HEK293 (cell line): ENCODE measurements at regions not wholly inside any gene's neighbourhood (a gene's known extent, or its start where the extent isn't known, plus 50 kb on each side); places are given as distances from the start of the nearest gene placed in this dataset.

Experiments
- CTCF ChIA-PET: fragments of 350-600 bp; formaldehyde crosslinking; extraction: SDS; loops from one replicate; lab custom pipeline; 2021; ENCODE audit warnings: antibody characterized with exemption; lab: Yijun Ruan, JAX
- POLR2A ChIA-PET: fragments of 300-600 bp; formaldehyde crosslinking; extraction: SDS; loops from one replicate; lab custom pipeline; 2020; ENCODE audit warnings: antibody characterized with exemption, inconsistent platforms; lab: Yijun Ruan, JAX
- H3K27ac ChIP-seq: fragments of 200-500 bp; sonication (Bioruptor generic); 2 replicates; pipeline ENCODE4 v1.5.1; 2014; ENCODE audit warnings: low read depth, low read length, control low read depth, inconsistent platforms; ENCODE audit errors: extremely low read depth
- H3K36me3 ChIP-seq, 2 experiments: fragments of 200-500 bp in 1 of 2; sonication (Bioruptor generic) in 1 of 2; 1 replicate in 1 of 2; 2 replicates in 1 of 2; pipeline ENCODE4 v1.5.1; 2014 to 2017; ENCODE audit warnings: inconsistent platforms in 2 of 2, low read length in 2 of 2; ENCODE audit not compliant: control insufficient read depth in 2 of 2, insufficient read depth in 1 of 2
- H3K4me1 ChIP-seq: fragments of 200-500 bp; sonication (Bioruptor generic); 2 replicates; pipeline ENCODE4 v1.5.1; 2014; ENCODE audit warnings: mild to moderate bottlenecking, low read length, inconsistent platforms; ENCODE audit not compliant: control insufficient read depth, insufficient read depth
- H3K4me3 ChIP-seq: 2 replicates; pipeline ENCODE4 v1.5.1; 2011; ENCODE audit warnings: low read depth, mild to moderate bottlenecking, control low read depth, low read length, moderate library complexity
- H3K9me3 ChIP-seq: fragments of 200-500 bp; sonication (Bioruptor generic); 2 replicates; pipeline ENCODE4 v1.5.1; 2014; ENCODE audit warnings: low read depth, low read length, inconsistent platforms; ENCODE audit not compliant: control insufficient read depth, insufficient read depth
- GLI2 ChIP-seq: fragments of 450-650 bp; formaldehyde crosslinking; IDR thresholded peaks from 2 replicates; pipeline ENCODE4; 2017; ENCODE audit warnings: missing biosample characterization, missing genetic modification characterization, low read depth, borderline replicate concordance
- MYNN ChIP-seq: fragments of 450-650 bp; formaldehyde crosslinking; IDR thresholded peaks from 2 replicates; pipeline ENCODE4 v1.5.1; 2016; ENCODE audit warnings: missing biosample characterization, missing genetic modification characterization, borderline replicate concordance
- RBAK ChIP-seq: fragments of 450-650 bp; formaldehyde crosslinking; IDR thresholded peaks from 2 replicates; pipeline ENCODE4 v1.5.1; 2016; ENCODE audit warnings: missing biosample characterization, missing genetic modification characterization
- SCRT1 ChIP-seq: fragments of 450-650 bp; formaldehyde crosslinking; IDR thresholded peaks from 2 replicates; pipeline ENCODE4 v1.5.1; 2016; ENCODE audit warnings: missing biosample characterization, missing genetic modification characterization, borderline replicate concordance
- TCF7L2 ChIP-seq: IDR thresholded peaks from 2 replicates; pipeline ENCODE4 v1.6.1; 2011; ENCODE audit warnings: low read depth, mild to moderate bottlenecking, inconsistent platforms, low read length, moderate library complexity, borderline replicate concordance
- WT1 ChIP-seq: fragments of 450-650 bp; formaldehyde crosslinking; IDR thresholded peaks from 2 replicates; pipeline ENCODE4 v1.5.1; 2016; ENCODE audit warnings: missing biosample characterization, missing genetic modification characterization
- ZFP37 ChIP-seq: fragments of 450-650 bp; formaldehyde crosslinking; IDR thresholded peaks from 2 replicates; pipeline ENCODE4 v1.5.1; 2016; ENCODE audit warnings: missing biosample characterization, missing genetic modification characterization
- ZNF19 ChIP-seq: fragments of 450-650 bp; formaldehyde crosslinking; IDR thresholded peaks from 2 replicates; pipeline ENCODE4; 2016; ENCODE audit warnings: missing biosample characterization, missing genetic modification characterization, low read depth
- ZNF239 ChIP-seq: fragments of 450-650 bp; formaldehyde crosslinking; IDR thresholded peaks from 2 replicates; pipeline ENCODE4 v1.5.1; 2016; ENCODE audit warnings: missing biosample characterization, missing genetic modification characterization
- ZNF391 ChIP-seq: fragments of 450-650 bp; formaldehyde crosslinking; IDR thresholded peaks from 2 replicates; pipeline ENCODE4 v1.5.1; 2016; ENCODE audit warnings: low read depth, missing biosample characterization, missing genetic modification characterization, borderline replicate concordance
- ZNF544 ChIP-seq: fragments of 450-650 bp; formaldehyde crosslinking; IDR thresholded peaks from 2 replicates; pipeline ENCODE4 v1.5.0; 2017; ENCODE audit warnings: missing biosample characterization, missing genetic modification characterization
- ZNF548 ChIP-seq: fragments of 450-650 bp; formaldehyde crosslinking; IDR thresholded peaks from 2 replicates; pipeline ENCODE4 v1.5.1; 2016; ENCODE audit warnings: missing biosample characterization, missing genetic modification characterization
- ZNF558 ChIP-seq: fragments of 450-650 bp; formaldehyde crosslinking; IDR thresholded peaks from 2 replicates; pipeline ENCODE4 v1.5.1; 2016; ENCODE audit warnings: missing biosample characterization, missing genetic modification characterization
- ZNF623 ChIP-seq: fragments of 450-650 bp; formaldehyde crosslinking; IDR thresholded peaks from 2 replicates; pipeline ENCODE4 v1.5.1; 2016; ENCODE audit warnings: missing biosample characterization, missing genetic modification characterization
- ZNF843 ChIP-seq: fragments of 450-650 bp; formaldehyde crosslinking; IDR thresholded peaks from 2 replicates; pipeline ENCODE4 v1.5.1; 2016; ENCODE audit warnings: missing biosample characterization, missing genetic modification characterization
- TF ChIP-seq, protein P1 (sequence below): fragments of 450-650 bp; IDR thresholded peaks from 2 replicates; pipeline ENCODE4 v1.5.1; 2018; ENCODE audit warnings: missing biosample characterization, mild to moderate bottlenecking, missing genetic modification characterization
- TF ChIP-seq, protein P2 (sequence below): IDR thresholded peaks from 2 replicates; pipeline ENCODE4 v1.6.1; 2011; ENCODE audit warnings: mild to moderate bottlenecking, low read depth, low read length, borderline replicate concordance
- TF ChIP-seq, protein P3 (sequence below): fragments of 450-650 bp; formaldehyde crosslinking; IDR thresholded peaks from 2 replicates; pipeline ENCODE4 v1.5.1; 2016; ENCODE audit warnings: missing biosample characterization, missing genetic modification characterization

DNA sequence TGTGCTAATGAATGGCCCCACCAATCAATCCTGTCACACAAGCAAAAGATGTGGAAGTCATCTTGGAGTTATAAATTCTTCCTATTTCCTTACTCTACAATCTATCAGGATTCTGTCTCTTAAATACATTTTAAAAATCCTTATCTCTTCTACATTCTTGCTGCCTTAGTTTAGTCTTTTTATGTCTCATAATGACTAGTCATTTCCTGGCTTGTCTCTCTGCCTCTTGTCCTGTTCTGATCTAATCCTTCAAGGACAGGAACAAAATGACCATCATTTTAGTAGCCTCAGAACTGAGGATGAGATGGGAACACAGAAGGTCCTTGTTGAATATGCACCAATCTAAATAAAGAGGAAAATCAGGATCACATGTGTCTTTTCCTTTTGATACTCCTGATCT is 56.6 kb upstream of the LIN7C start:
- TF ChIP-seq MYNN (no peak), WT1 (tag by site-specific recombination) (no peak), ZNF548 (tag by site-specific recombination) (no peak), ZNF623 (tag by site-specific recombination) (no peak), ZNF843 (tag by site-specific recombination) (no peak), ZNF239 (tag by site-specific recombination) (no peak), GLI2 (tag by site-specific recombination) (no peak), ZNF391 (tag by site-specific recombination) (no peak), ZNF544 (tag by site-specific recombination) (no peak), RBAK (tag by site-specific recombination) (no peak), ZFP37 (tag by site-specific recombination) (no peak)
- TF ChIP-seq, protein P1, sequence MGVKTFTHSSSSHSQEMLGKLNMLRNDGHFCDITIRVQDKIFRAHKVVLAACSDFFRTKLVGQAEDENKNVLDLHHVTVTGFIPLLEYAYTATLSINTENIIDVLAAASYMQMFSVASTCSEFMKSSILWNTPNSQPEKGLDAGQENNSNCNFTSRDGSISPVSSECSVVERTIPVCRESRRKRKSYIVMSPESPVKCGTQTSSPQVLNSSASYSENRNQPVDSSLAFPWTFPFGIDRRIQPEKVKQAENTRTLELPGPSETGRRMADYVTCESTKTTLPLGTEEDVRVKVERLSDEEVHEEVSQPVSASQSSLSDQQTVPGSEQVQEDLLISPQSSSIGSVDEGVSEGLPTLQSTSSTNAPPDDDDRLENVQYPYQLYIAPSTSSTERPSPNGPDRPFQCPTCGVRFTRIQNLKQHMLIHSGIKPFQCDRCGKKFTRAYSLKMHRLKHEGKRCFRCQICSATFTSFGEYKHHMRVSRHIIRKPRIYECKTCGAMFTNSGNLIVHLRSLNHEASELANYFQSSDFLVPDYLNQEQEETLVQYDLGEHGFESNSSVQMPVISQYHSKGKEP (tag by site-specific recombination) = no peak
- TF ChIP-seq, protein P2, sequence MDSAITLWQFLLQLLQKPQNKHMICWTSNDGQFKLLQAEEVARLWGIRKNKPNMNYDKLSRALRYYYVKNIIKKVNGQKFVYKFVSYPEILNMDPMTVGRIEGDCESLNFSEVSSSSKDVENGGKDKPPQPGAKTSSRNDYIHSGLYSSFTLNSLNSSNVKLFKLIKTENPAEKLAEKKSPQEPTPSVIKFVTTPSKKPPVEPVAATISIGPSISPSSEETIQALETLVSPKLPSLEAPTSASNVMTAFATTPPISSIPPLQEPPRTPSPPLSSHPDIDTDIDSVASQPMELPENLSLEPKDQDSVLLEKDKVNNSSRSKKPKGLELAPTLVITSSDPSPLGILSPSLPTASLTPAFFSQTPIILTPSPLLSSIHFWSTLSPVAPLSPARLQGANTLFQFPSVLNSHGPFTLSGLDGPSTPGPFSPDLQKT = no peak
- TF ChIP-seq, all 188 proteins: peak for 0
- Histone ChIP-seq H3K9me3 (no peaks in the 10 kb centered on the region), H3K27ac (no peak overlapping the region), H3K4me3 (no peak overlapping the region), H3K36me3 (no peaks in the 10 kb centered on the region), H3K4me1 (no peaks in the 10 kb centered on the region)
- POLR2A ChIA-PET = no interaction called here
- CTCF ChIA-PET = no interaction called here

GRCh38 chr11:27558401-27558800 is 51.8 kb upstream of the LIN7C start:
- POLR2A ChIA-PET = no interaction called here
- no peak for TF ChIP-seq SCRT1
- Histone ChIP-seq H3K36me3 (no peaks in the 10 kb centered on the region), H3K4me1 (no peaks in the 10 kb centered on the region), H3K4me3 (no peak overlapping the region), H3K9me3 (no peaks in the 10 kb centered on the region), H3K27ac (no peak overlapping the region)
- CTCF ChIA-PET = no interaction called here

- ChIA-PET CTCF (interaction anchor here (0.5 kb wide), 2 partner anchors 13 to 774 kb away, joined by 4 to 6 read pairs; no protein-coding TSS in a partner anchor), POLR2A (no interaction called here)
- Histone ChIP-seq H3K27ac (no peak overlapping the region), H3K4me1 (no peaks in the 10 kb centered on the region), H3K9me3 (no peaks in the 10 kb centered on the region), H3K36me3 (no peaks in the 10 kb centered on the region), H3K4me3 (no peak overlapping the region)
- TF ChIP-seq TCF7L2 (no peak), ZNF19 (tag by site-specific recombination) (no peak), ZNF558 (tag by site-specific recombination) (no peak)
- TF ChIP-seq, protein P3, sequence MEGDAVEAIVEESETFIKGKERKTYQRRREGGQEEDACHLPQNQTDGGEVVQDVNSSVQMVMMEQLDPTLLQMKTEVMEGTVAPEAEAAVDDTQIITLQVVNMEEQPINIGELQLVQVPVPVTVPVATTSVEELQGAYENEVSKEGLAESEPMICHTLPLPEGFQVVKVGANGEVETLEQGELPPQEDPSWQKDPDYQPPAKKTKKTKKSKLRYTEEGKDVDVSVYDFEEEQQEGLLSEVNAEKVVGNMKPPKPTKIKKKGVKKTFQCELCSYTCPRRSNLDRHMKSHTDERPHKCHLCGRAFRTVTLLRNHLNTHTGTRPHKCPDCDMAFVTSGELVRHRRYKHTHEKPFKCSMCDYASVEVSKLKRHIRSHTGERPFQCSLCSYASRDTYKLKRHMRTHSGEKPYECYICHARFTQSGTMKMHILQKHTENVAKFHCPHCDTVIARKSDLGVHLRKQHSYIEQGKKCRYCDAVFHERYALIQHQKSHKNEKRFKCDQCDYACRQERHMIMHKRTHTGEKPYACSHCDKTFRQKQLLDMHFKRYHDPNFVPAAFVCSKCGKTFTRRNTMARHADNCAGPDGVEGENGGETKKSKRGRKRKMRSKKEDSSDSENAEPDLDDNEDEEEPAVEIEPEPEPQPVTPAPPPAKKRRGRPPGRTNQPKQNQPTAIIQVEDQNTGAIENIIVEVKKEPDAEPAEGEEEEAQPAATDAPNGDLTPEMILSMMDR (tag by site-specific recombination) = no peak
Measured at GRCh38 chr11:27557226-27557625, 50.7 kb upstream of the LIN7C start.
